Stimulated activated CD8-positive, alpha-beta memory T cell treated with anti-CD3 and anti-CD28 coated beads, Interleukin-12 subunit alpha, Interleukin-12 subunit beta, amount 100 ng/mL, for 24 hours (primary cell): ENCODE measurements at regions not wholly inside any gene's neighbourhood (a gene's known extent, or its start where the extent isn't known, plus 50 kb on each side); places are given as distances from the start of the nearest gene placed in this dataset.
"Not testable (repeated sequence)": the region's sequence is repeated elsewhere in the genome, so short reads cannot be mapped to it uniquely, and the experiment has no call there.

Source experiments
- DNase-seq: peaks from one replicate; pipeline ENCODE4 v3.0.0-alpha.2; 2020; ENCODE audit errors: extremely low read depth

DNA sequence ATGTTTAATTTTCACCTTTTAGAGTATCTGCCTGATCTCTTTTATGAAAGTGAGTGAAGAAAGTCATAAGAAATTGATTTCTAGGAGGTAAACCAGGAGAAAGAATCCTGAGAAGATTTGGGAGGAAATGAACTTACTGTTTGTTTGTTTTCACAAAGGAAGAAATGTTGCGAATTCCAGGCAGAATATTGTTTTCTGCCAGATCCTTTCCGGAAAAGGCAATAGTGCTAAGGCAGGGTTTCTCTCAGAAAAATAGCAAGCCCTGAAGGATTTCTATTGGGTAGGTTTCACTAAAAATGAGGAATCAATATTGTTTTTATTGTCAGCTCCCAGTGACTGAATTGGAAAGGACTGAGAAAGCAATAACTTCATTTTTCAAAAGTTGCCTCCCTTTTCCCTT, 85.7 kb upstream of the TGFBR2 start:
- DNase-seq = no peak

- no peak for DNase-seq
These were observed 85.2 kb upstream of the TGFBR2 start for GRCh38 chr3:30521156-30521715.

DNA sequence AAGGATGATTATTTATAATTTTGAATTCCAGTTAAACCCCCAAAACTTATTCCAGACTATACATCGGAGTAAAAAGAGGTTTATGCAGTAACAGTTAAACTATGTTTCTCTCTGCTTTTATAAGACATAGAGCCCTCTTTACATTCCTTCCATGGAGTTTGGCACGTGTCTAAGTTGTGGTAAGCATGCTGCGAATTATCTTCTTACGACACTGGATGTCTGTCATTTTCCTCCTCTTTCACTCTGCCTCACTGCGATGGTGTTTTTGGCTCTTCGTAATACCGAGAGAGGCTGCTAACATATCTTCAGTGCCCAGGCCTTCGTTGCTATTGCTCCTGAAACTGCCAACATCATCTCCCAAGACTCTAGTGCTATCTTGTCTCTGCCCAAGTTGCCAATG, 83.9 kb upstream of the TGFBR2 start:
- DNase-seq = no peak

- DNase-seq = no peak
These were observed 83.0 kb upstream of the TGFBR2 start for GRCh38 chr3:30523366-30523765.

DNA sequence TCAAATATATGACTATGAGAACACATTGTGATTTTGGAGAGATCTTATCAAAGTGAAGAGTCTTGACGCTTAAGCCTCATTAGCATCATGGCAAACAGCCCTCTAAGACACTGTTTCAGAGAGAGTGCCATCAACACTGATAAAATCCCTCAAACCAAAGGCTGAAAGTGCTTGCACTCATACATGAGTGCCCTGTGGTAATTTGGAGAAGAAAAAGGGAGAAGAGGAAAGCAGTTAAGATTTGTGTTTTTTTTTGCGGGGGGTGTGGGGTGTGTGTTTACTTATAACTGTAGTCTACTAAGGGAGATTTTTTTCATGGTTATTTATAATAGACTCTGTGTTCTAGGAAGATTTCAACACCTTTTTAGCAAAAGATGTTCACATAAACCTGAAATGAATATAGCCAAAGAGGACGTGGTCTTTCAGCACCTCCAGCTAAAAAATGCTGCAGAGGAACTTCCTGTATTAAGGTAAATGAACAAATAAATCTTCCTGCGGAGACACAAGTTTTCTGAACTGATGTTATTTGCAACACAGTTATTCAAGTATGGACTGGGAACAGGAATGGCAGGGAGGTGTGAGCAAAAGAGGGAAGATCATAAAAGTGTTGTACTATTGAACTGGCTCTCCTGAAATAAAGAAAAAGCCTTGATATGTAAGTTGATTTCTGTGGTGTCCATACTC, 81.9 kb upstream of the TGFBR2 start:
- DNase-seq = no peak

DNA sequence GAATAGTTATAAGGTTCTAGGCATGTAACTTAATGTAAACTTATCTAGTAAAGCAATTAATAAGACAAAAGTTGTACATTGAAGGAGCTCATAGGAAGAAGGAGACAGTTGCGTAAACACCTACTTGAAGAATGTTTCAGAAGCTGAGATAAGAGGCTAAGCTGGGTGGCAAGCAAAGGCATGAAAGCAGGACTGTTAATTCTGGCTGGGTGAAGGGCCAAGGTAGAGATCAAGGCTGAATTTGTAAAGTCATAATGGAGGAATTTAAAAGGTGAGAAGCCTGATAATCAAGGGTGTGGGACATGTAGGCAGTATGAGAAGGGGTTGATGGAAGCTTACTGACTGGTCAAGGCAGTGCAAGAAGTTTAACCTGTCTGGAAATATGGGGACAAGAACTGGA, 80.4 kb upstream of the TGFBR2 start:
- no peak for DNase-seq

DNA sequence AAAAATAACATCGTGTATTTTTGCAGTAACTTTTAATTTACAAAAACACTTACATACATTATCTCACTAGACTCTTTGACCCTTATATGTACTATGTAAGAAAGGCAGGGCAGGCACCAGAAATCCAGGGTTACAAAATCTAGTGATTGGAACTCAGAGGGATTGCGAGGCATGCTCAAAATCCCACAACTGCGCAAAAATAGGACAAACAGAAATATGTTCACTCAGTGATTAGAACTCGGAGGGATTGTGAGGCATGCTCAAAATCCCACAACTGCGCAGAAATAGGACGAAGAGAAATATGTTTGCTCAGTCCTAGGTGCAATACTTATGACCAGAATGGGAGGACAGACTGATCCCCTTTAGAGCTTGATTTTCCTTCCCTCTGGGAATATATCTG, 79.2 kb upstream of the TGFBR2 start:
- no peak for DNase-seq

DNA sequence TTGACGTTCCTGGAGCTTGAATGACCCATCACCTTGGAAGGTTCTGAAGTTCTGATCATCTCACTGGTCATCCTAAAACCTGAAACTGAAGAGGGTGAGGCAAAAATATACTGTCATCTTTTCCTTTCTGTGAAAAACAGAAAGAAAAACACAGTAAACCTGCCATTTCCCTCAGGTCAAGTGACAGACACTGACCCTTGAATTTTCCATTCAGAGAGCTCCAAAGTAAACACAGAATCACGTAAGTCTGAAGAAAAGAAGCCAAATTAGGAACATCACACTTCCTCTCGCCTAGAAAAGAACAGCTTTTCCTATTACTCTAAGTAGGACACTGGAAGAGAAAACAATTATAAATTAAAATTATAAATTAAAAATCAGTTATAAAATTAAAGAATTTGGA, 78.7 kb upstream of the TGFBR2 start:
- no peak for DNase-seq

DNA sequence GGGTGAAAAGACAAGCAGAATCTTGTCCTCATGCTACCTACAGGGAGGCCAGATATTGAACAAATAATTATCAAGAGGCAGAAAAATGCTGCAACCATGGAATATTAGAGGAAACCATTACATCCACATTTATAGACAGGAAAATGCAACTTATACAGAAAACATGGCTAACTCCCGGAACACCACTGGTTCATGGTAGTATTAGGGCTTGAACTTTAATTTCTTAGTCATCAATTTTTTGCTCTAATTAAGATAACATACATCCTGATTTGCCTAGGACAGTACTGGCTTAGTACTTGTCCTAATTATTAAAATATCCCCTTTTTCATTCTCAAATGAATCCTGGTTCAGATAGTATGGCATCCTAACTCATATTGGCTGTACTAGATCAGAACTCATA, 76.3 kb upstream of the TGFBR2 start:
- DNase-seq = no peak

DNA sequence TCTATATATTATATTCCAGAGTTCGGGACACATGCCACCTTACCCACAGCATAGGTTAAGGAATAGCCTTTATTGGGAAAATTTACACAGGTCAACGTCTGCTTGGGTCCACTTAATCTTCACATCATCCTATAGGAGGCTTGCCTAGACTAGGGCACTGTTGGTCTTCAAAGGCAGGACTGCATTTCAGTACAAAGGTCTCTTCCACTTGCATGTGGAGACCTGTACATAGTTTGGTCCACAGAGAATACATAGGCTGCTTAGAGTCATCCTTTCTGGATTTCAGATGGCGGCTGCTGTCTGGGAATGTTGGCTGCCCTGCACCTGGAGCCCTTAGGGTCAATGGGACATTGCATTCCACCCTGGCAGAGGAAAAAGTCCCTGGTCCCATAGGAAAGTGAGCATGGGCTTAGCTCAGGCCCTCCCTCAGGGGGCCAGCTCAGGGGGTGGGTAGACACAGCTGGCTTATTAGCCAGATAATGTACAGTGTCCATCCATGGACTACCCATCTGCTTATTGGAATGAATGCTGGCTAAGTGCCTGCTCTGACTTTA, 75.3 kb upstream of the TGFBR2 start:
- no peak for DNase-seq

DNA sequence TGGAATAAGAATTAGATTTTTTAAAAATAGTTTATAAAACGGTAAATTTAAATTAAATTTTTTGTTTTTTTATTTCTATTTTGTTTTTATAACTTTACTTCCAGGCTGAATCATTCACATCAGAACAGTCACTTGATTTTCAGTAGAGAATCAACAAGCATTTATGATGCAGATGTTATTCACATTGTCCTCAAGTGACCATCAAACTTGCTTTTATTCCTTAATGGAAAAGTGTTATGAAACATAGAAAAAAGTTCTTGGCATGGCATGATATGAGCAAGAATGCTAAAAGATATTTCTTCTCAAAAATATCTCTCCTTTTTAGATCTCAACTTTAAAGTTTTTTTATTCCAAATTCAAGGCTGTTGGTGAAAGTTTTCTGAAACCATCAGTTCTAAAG, 70.9 kb upstream of the TGFBR2 start:
- DNase-seq = no peak

- DNase-seq = no peak
These were observed 67.6 kb upstream of the TGFBR2 start for GRCh38 chr3:30538791-30539190.

DNA sequence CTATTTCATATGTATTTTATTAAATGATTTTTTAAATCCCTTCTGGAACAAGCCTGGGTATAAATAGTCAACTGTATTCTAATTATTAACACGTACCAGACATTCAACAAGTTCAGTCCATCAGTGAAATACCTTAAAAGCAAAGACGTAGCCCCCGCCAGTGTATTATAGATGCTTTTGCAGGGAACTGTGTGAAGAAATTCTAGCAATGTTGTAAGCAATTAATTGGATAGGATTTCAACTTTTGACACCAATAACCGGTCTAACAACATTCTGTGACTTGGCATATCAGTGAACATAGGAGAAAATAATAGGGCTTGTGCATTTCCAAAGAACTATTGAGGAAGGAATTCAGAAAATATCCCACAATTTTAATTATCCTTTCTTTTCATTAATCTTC, 67.2 kb upstream of the TGFBR2 start:
- no peak for DNase-seq

GRCh38 chr3:30539772-30540171, 66.6 kb upstream of the TGFBR2 start:
- DNase-seq = no peak

GRCh38 chr3:30541156-30541555, 65.2 kb upstream of the TGFBR2 start:
- not testable (repeated sequence) for DNase-seq

- DNase-seq = no peak
These were observed 63.5 kb upstream of the TGFBR2 start for GRCh38 chr3:30542897-30543296.

DNA sequence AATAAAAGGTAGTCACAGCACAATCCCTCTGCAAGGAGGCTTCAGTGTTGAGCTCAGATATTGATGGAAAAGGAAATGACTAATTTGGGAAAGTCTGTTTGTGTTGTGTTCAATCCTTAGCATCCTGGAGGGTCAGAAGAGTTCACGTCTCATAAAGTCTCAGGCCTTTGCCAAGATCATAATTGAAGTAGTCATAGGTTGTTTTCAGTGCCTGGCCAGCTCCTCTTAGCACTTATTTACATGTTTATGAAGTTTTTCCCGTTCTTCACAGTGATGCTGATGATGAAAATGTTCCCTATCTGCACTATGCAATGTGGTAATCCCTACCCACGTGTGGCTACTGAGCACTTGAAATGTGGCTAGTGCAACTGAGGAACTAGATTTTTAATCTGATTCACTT, 61.6 kb upstream of the TGFBR2 start:
- no peak for DNase-seq

DNA sequence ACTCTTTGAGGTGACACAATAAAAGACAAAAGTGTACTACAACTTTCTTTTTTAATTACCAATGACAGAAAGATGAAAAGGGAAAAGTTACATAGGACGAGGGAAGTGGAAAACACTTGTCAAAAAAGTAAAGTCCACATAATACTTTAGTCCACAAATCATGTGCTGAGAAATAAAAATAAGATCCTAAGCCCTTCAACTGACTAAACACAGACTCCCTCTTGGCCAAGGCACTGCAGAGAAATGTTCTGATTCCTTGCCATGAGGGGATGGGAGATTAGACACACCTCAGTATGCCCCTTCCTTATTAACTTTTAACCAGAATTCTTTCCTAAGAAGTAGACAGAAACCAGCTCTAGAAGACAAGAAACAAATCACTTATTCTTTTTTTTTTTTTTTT, 59.5 kb upstream of the TGFBR2 start:
- no peak for DNase-seq

DNA sequence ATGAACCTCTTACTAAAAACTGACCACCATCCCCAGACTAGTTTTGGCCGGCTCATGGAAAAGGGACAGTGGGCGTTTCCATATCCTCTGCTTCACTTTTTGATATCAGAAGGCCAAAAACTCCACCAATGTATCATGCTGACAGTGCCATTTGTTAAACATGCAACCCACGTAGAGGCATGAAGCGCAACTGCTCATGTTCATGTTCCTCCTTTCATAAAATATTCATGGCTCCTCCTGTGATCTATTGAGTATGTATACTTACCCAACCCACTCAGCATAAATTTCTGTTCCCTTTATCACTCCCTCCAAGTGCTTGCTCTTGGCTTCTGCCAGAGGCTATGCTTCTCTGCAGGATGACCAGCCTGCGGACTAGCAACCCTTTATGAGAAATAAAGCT, 58.7 kb upstream of the TGFBR2 start:
- no peak for DNase-seq

DNA sequence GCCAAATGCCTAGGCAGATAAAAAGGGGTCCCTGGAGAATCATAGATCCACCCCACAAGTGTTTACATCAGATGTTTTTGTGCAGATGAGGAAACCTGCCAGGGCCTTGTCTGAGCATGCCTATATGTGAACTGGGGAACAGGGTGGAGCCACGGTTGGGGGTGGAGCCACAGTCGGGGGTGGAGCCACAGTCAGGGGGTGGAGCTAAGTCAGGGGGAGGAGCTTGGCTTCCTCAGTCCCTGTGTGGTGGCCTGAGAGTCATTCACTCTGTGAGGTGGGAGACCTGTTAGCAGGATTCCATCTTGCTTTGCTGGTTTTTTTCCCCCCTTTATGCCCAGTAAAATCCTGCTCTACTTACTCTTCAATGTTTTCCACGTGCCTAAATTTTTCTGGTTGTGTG, 57.8 kb upstream of the TGFBR2 start:
- DNase-seq = no peak

GRCh38 chr3:30549600-30549999, 56.8 kb upstream of the TGFBR2 start:
- no peak for DNase-seq

GRCh38 chr3:30550246-30550645, 56.2 kb upstream of the TGFBR2 start:
- DNase-seq = no peak

GRCh38 chr3:30551266-30551665, 55.1 kb upstream of the TGFBR2 start:
- DNase-seq = no peak

GRCh38 chr3:30551927-30552326, 54.5 kb upstream of the TGFBR2 start:
- DNase-seq = no peak
